Ovary (tissue), 7 donors: ENCODE measurements at regions not wholly inside any gene's neighbourhood (a gene's known extent, or its start where the extent isn't known, plus 50 kb on each side); places are given as distances from the start of the nearest gene placed in this dataset.
"Not testable (repeated sequence)": the region's sequence is repeated elsewhere in the genome, so short reads cannot be mapped to it uniquely, and the experiment has no call there.

Source experiments
- DNase-seq, 5 donors: peaks; one replicate each; pipeline ENCODE4 v3.0.0-alpha.2; 2019 to 2020
- H3K27ac ChIP-seq, 2 donors: fragments of 200-600 bp; one replicate each; pipeline versions ENCODE4 v1.5.1 to v1.8.0; 2019 to 2022
- H3K27me3 ChIP-seq: fragments of 200-600 bp; one replicate; pipeline ENCODE4 v1.8.0; 2022
- H3K36me3 ChIP-seq: fragments of 200-600 bp; sonication (generic); one replicate; pipeline ENCODE4 v1.5.1; 2019
- H3K4me1 ChIP-seq: one replicate; pipeline ENCODE4 v1.8.1; 2013; ENCODE audit warnings: mild to moderate bottlenecking, moderate library complexity; ENCODE audit not compliant: insufficient read depth
- H3K4me3 ChIP-seq: fragments of 200-600 bp; sonication (generic); one replicate; pipeline ENCODE4 v1.5.1; 2017
- H3K9me3 ChIP-seq, 2 donors: fragments of 200-600 bp in 1 of 2; sonication (generic) in 1 of 2; one replicate each; pipeline versions ENCODE4 v1.5.1 to v1.8.1; 2013 to 2019; ENCODE audit warnings: mild to moderate bottlenecking in 1 of 2, moderate library complexity in 1 of 2
- EP300 ChIP-seq: sonication (generic); formaldehyde crosslinking; IDR thresholded peaks from one replicate; pipeline ENCODE4 v1.6.1; 2017; ENCODE audit warnings: antibody characterized with exemption
- POLR2A ChIP-seq: fragments of 450-650 bp; IDR thresholded peaks from one replicate; pipeline ENCODE4 v1.6.1; 2017; ENCODE audit warnings: antibody characterized with exemption, mild to moderate bottlenecking, moderate library complexity
- WGBS, 3 donors: extraction: QIAGEN DNeasy Blood & Tissue Kit in 1 of 3; methylation state at CpG; one replicate each; pipeline versions ENCODE4 v1.1.5 to v1.1.7; 2013 to 2017; 5-methylcytosine and 5-hydroxymethylcytosine counted together
- intact Hi-C, 4 donors: fragments of 100-400 bp; cut with DNase I; formaldehyde crosslinking; loops; one replicate each; pipeline versions ENCODE4 v1.11.0 to v1.15.1; 2022 to 2023
- TF ChIP-seq, protein P1 (sequence below), 3 donors: fragments of 450-650 bp in 2 of 3; fragments of 200-600 bp in 1 of 3; IDR thresholded peaks; one replicate each; pipeline versions ENCODE4 v1.5.1 to v1.8.0; 2016 to 2022; ENCODE audit warnings: antibody characterized with exemption in 3 of 3, mild to moderate bottlenecking in 1 of 3
- donor health status: DM: no; HTN: no; CAD: no; lungs with moderate emphysema.
- donor health status: DM: no; HTN: no; CAD: no.
- donor health status: Bipolar disorder and iron deficiency.
- donor health status: DM: no; HTN: no; CAD: no.
- donor health status: DM: yes; HTN: yes; CAD: no.

DNA sequence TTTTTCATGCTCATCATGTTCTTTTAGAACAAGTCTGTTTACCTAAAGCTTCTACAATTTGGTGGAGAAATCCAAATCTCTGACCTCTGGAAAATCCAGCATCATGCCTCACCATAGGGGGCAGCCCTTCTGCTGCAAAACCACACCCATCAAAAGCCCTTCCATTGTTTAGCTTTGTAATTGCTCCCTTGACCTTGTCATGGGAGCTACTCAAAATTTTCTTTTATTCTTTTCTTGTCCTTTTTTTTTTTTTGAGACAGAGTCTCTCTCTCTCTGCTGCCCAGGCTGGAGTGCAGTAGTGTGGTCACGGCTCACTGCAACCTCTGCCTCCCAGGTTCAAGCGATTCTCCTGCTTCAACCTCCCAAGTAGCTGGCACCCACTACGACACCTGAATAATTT is 234.4 kb downstream of the NEBL start:
- Histone ChIP-seq H3K4me1 (no peaks in the 10 kb centered on the region), H3K4me3 (no peak overlapping the region), H3K36me3 (no peaks in the 10 kb centered on the region), H3K27me3 (no peaks in the 10 kb centered on the region), H3K9me3 (no peaks in the 10 kb centered on the region), H3K27ac (no peak overlapping the region)
- no peak for DNase-seq
- intact Hi-C loops: no loop called here
- TF ChIP-seq, protein P1, sequence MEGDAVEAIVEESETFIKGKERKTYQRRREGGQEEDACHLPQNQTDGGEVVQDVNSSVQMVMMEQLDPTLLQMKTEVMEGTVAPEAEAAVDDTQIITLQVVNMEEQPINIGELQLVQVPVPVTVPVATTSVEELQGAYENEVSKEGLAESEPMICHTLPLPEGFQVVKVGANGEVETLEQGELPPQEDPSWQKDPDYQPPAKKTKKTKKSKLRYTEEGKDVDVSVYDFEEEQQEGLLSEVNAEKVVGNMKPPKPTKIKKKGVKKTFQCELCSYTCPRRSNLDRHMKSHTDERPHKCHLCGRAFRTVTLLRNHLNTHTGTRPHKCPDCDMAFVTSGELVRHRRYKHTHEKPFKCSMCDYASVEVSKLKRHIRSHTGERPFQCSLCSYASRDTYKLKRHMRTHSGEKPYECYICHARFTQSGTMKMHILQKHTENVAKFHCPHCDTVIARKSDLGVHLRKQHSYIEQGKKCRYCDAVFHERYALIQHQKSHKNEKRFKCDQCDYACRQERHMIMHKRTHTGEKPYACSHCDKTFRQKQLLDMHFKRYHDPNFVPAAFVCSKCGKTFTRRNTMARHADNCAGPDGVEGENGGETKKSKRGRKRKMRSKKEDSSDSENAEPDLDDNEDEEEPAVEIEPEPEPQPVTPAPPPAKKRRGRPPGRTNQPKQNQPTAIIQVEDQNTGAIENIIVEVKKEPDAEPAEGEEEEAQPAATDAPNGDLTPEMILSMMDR (IDR thresholded peaks at IDR 0.05): no peak
- no peak for TF ChIP-seq EP300
- TF ChIP-seq POLR2A: no peak
- 96 to 99% (median 97%) methylated on average over 3 of the region's 3 CpGs for WGBS, 3 donors

DNA sequence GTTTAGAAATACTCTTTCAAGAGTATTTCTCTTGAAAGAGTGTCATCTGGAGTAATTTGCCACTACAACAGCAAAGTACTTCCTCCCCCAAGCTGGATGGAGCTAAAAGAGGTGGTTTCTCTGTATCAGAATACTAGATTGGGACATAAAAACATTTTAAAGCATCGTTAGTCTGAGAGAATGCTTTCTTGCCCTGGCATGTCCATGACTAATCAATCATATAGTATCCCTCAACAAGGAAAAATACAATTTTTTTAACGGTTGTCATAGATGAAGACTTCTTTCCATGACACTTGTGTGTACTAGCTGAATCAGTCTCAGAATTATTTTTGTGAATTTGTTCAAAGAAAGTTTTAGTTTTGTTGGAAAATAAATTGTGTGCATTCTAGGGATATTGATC is 237.9 kb downstream of the NEBL start:
- no peaks in the 10 kb centered on the region for H3K9me3 ChIP-seq
- no peaks in the 10 kb centered on the region for H3K36me3 ChIP-seq
- WGBS, 3 donors: 45 to 60% (median 48%) methylated on average over 2 of the region's 2 CpGs
- intact Hi-C loops: no loop called here
- H3K4me3 ChIP-seq: no peak overlapping the region
- no peak overlapping the region for H3K27ac ChIP-seq
- no peak for DNase-seq
- no peaks in the 10 kb centered on the region for H3K4me1 ChIP-seq
- TF ChIP-seq, protein P1 (IDR thresholded peaks at IDR 0.05): no peak
- TF ChIP-seq POLR2A (no peak), EP300 (no peak)
- H3K27me3 ChIP-seq: no peaks in the 10 kb centered on the region

DNA sequence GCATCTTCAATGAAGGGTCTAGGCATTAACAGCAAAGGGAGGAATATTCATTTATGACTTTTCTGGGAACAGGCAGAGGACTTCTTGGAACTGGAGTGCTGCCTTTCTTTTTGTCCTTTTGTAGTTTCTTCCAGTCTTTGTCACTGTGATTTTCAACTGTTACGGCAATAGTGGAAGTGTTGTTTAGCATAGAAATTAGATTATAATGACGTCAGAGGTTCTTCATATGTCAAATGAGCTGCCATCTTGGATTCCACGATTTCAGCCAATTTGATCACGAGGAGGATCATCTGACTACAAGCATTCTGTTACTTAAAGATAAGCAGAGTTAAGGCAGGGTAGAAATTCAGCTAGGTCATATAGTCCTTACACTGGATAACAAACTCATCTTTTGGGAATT is 239.0 kb downstream of the NEBL start:
- Histone ChIP-seq H3K27ac (no peak overlapping the region), H3K36me3 (no peaks in the 10 kb centered on the region), H3K27me3 (no peaks in the 10 kb centered on the region), H3K9me3 (no peaks in the 10 kb centered on the region), H3K4me1 (no peaks in the 10 kb centered on the region), H3K4me3 (no peak overlapping the region)
- no peak for DNase-seq
- intact Hi-C loops: no loop called here
- TF ChIP-seq POLR2A: no peak
- TF ChIP-seq EP300: no peak
- TF ChIP-seq, protein P1 (IDR thresholded peaks at IDR 0.05): no peak
- WGBS, 3 donors: 89 to 96% (median 91%) methylated on average over 4 of the region's 4 CpGs

DNA sequence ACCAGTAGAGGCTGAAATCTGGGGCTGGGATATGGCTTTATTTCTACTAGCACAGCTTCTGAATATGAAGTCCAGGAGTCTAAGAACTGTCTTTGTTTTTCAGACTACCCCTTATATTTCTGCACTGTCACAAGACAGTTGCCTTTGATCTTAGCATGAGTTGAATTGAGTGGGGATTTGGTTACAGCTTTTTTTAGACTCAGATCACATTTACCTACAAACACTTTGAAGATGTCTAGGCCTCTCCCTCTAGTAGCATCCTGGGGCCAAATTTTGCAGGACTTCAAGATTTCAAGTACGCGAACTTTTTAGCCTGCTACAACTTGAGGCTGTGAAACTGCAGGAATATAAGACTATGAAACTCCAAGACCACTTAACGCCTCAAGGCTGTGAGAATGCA is 240.2 kb downstream of the NEBL start:
- no peaks in the 10 kb centered on the region for H3K4me1 ChIP-seq
- no peak for TF ChIP-seq POLR2A
- no peak for TF ChIP-seq EP300
- TF ChIP-seq, protein P1 (IDR thresholded peaks at IDR 0.05): no peak
- intact Hi-C loops: no loop called here
- H3K4me3 ChIP-seq: no peak overlapping the region
- WGBS, 3 donors: 95 to 97% (median 95%) methylated on average over 3 of the region's 3 CpGs
- H3K9me3 ChIP-seq: no peaks in the 10 kb centered on the region
- DNase-seq: no peak
- no peak overlapping the region for H3K27ac ChIP-seq
- H3K27me3 ChIP-seq: no peaks in the 10 kb centered on the region
- H3K36me3 ChIP-seq: no peaks in the 10 kb centered on the region

DNA sequence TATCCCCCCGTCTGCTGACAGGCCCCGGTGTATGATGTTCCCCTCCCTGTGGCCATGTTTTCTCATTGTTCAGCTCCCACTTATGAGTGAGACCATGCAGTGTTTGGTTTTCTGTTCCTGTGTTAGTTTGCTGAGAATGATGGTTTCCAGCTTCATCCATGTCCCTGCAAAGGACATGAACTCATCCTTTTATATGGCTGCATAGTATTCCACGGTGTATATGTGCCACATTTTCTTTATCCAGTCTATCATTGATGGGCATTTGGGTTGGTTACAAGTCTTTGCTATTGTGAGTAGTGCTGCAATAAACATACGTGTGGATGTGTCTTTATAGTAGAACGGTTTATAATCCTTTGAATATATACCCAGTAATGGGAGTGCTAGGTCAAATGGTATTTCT is 244.7 kb downstream of the NEBL start:
- H3K27ac ChIP-seq, H3K9me3 ChIP-seq, H3K36me3 ChIP-seq, H3K27me3 ChIP-seq, H3K4me3 ChIP-seq, DNase-seq, intact Hi-C loops, H3K4me1 ChIP-seq: not testable (repeated sequence)
- 89 to 95% (median 91%) methylated on average over 5 of the region's 5 CpGs for WGBS, 3 donors
